IPS-20b (cell line): ENCODE measurements at regions not wholly inside any gene's neighbourhood (a gene's known extent, or its start where the extent isn't known, plus 50 kb on each side); places are given as distances from the start of the nearest gene placed in this dataset.

Source experiments
- H3K27ac ChIP-seq: one replicate; pipeline ENCODE4 v1.5.1; 2013; ENCODE audit warnings: low read length
- H3K27me3 ChIP-seq: 2 replicates; pipeline ENCODE4 v1.6.1; 2013; ENCODE audit warnings: mild to moderate bottlenecking, low read length, inconsistent platforms; ENCODE audit not compliant: insufficient read depth
- H3K36me3 ChIP-seq: 2 replicates; pipeline ENCODE4 v1.6.1; 2013; ENCODE audit warnings: low read depth, mild to moderate bottlenecking, inconsistent platforms, low read length, moderate library complexity; ENCODE audit not compliant: insufficient read depth
- H3K4me1 ChIP-seq: 2 replicates; pipeline ENCODE4 v1.6.1; 2013; ENCODE audit warnings: mild to moderate bottlenecking, control low read depth, inconsistent platforms, low read length, moderate library complexity; ENCODE audit not compliant: insufficient read depth
- H3K4me3 ChIP-seq: 2 replicates; pipeline ENCODE4 v1.5.1; 2013; ENCODE audit warnings: mild to moderate bottlenecking, low read length, inconsistent platforms
- H3K9ac ChIP-seq: 2 replicates; pipeline ENCODE4 v1.6.1; 2013; ENCODE audit warnings: low read depth, mild to moderate bottlenecking, inconsistent platforms, low read length, moderate library complexity
- H3K9me3 ChIP-seq: 2 replicates; pipeline ENCODE4 v1.6.1; 2013; ENCODE audit warnings: mild to moderate bottlenecking, low read depth, low read length, inconsistent platforms; ENCODE audit not compliant: insufficient read depth

DNA sequence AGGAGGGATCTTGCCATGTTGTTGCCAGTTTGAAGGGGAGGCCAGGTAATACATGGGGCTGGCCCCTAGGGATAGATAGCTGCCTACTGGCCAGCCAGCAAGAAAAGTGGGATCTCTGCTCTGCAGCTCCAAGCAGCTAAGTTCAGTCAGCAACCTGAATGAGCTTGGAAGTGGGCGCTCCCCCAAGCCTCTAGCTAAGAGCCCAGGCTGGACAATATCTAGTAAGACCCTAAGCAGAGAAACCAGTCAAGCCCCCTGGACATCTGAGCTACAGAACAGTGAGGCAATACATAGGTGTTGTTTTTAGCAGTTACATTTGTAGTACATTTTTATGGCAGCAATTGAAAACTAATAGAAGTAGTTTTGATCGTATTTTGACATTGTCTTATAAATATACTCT, 409.8 kb upstream of the SMIM21 start:
- Histone ChIP-seq H3K9me3 (no peaks in the 10 kb centered on the region), H3K27ac (no peak overlapping the region), H3K4me1 (no peaks in the 10 kb centered on the region), H3K9ac (no peak overlapping the region), H3K36me3 (no peaks in the 10 kb centered on the region), H3K4me3 (no peak overlapping the region), H3K27me3 (no peaks in the 10 kb centered on the region)

DNA sequence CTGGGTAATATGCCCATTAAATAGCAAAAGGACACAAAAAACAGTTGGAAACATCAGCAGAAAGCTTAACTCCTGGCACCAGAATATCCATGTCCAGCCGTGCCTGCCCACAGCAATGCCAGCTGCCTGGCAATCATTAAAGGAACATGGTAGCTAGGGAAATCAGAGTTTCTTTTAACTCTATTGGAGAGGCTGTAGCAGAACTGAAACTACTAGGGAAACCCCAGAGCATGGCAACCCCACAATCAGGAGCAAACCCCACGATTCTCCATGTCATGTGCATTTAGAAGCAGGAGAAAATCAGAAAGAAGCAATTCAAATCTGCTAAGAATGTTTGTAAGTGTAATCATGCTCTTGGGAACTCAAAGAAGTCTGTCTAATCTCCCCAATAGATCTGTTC, 409.0 kb upstream of the SMIM21 start:
- Histone ChIP-seq H3K27ac (no peak overlapping the region), H3K27me3 (no peaks in the 10 kb centered on the region), H3K9ac (no peak overlapping the region), H3K9me3 (no peaks in the 10 kb centered on the region), H3K4me1 (no peaks in the 10 kb centered on the region), H3K36me3 (no peaks in the 10 kb centered on the region), H3K4me3 (no peak overlapping the region)

DNA sequence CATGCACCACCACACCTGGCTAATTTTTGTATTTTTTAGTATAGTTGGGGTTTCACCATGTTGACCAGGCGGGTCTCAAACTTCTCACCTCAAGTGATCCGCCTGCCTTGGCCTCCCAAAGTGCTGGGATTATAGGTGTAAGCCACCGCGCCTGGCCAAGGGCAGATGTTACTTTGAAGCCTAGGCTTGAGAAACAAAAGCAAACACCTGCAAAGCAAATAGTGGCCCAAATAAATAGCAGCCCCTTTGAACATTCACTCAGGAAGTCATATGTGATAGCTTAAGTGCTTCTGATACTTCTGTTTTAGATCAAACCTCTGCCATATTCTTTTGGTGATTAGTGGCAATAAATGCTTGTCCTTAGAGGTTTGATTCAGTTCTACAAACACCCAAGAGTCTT, 404.5 kb upstream of the SMIM21 start:
- H3K36me3 ChIP-seq = no peaks in the 10 kb centered on the region
- H3K27ac ChIP-seq = no peak overlapping the region
- H3K4me1 ChIP-seq = peaks cover 6% of the 10 kb centered on the region; the same call in 1 of the 2 replicates
- no peak overlapping the region for H3K9ac ChIP-seq
- H3K4me3 ChIP-seq = no peak overlapping the region
- no peaks in the 10 kb centered on the region for H3K27me3 ChIP-seq
- no peaks in the 10 kb centered on the region; the same call in 1 of the 2 replicates for H3K9me3 ChIP-seq

DNA sequence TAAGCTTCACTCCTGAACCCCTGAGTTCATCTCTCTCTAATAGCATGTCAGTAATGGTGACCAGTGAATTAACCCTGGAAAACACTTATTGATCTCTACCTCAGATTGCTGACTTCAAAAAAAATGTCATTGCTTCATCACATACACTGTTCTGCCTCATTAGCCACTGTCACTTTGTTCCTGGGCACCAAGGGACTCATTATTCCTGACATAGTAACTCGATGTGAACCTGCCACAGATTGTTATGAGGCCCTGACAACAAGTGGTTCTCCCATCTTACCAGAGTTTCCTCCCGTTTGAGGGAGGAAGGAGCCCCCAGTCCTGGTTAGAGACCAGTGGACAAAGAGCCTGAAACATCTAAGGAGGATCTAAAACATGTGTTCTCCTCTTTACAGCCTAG, 403.3 kb upstream of the SMIM21 start:
- Histone ChIP-seq H3K27me3 (no peaks in the 10 kb centered on the region), H3K4me1 (peaks cover 6% of the 10 kb centered on the region; the same call in 1 of the 2 replicates), H3K27ac (no peak overlapping the region), H3K9me3 (no peaks in the 10 kb centered on the region; the same call in 1 of the 2 replicates), H3K4me3 (no peak overlapping the region), H3K9ac (no peak overlapping the region), H3K36me3 (no peaks in the 10 kb centered on the region)

DNA sequence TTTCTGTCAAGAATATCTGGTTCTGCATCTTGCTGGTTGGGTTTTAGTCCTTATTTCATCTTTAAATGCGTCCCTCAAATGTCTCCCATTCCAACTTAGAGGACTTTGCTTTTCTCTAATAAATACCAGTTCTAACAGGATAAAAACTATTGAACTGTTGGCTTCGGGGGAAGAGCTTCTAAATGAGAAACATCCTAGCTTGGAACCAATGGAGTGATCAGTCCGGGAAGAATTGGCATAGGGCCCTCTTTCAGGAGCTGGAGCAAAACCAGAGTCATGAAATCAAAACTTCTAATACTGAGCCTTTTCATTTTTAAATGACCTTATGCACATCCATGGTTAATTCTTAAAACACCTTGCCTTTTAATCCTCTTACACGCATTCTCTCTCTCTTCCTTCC, 401.6 kb upstream of the SMIM21 start:
- Histone ChIP-seq H3K27ac (no peak overlapping the region), H3K9ac (no peak overlapping the region), H3K4me1 (peaks cover 6% of the 10 kb centered on the region; the same call in 1 of the 2 replicates), H3K36me3 (no peaks in the 10 kb centered on the region), H3K4me3 (no peak overlapping the region), H3K27me3 (no peaks in the 10 kb centered on the region), H3K9me3 (no peaks in the 10 kb centered on the region; the same call in 1 of the 2 replicates)

DNA sequence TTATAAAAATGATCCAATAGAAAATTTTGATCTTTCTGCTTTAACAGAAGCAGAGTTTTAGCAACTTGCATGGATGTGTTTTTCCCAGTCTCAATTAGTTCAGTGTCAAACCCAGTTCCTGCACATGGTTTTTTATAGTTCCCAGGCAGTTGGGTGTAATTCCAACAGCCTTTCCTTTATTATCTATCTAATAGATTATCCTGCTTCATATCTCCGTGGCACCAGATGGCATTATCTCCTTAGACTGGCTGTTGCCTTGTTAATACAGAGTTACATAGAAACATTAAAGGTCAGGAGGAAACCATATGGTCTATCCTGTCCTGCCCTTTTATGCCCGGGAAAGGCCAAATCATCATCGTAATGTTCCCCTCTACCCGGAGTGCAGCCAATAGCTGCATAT, 400.9 kb upstream of the SMIM21 start:
- no peak overlapping the region for H3K9ac ChIP-seq
- H3K4me3 ChIP-seq = no peak overlapping the region
- no peaks in the 10 kb centered on the region; the same call in 1 of the 2 replicates for H3K9me3 ChIP-seq
- no peaks in the 10 kb centered on the region for H3K27me3 ChIP-seq
- H3K27ac ChIP-seq = no peak overlapping the region
- H3K4me1 ChIP-seq = peaks cover 6% of the 10 kb centered on the region; the same call in 1 of the 2 replicates
- no peaks in the 10 kb centered on the region for H3K36me3 ChIP-seq

DNA sequence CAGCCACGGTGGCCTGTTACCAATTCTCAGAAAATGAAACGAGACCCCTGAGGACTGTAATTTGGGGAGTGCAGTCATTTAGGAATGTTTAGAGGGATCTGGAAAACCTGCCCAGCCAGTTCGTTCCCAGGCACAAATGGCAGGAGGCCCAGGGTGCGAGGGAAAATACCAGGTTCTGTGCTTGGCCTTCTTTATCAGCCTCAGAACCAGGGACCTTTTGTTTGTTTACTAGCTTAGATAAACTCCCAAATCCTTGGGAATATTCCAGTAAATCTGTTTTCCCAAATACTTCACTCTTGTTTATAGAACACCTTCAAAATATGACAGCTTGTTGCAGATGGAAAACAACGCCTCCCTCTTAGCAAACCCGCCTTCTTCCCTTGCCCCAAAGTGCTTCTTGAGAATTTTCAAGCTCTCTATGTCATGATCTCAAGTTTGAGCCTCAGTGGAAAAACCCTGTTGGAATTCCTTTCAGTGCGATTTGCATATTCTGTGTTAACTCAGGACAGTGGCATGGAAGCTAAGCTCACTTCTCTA, 400.3 kb upstream of the SMIM21 start:
- Histone ChIP-seq H3K4me3 (no peak overlapping the region), H3K4me1 (peaks cover 6% of the 10 kb centered on the region; the same call in 1 of the 2 replicates), H3K36me3 (no peaks in the 10 kb centered on the region), H3K9ac (no peak overlapping the region), H3K27me3 (no peaks in the 10 kb centered on the region), H3K9me3 (no peaks in the 10 kb centered on the region; the same call in 1 of the 2 replicates), H3K27ac (no peak overlapping the region)

DNA sequence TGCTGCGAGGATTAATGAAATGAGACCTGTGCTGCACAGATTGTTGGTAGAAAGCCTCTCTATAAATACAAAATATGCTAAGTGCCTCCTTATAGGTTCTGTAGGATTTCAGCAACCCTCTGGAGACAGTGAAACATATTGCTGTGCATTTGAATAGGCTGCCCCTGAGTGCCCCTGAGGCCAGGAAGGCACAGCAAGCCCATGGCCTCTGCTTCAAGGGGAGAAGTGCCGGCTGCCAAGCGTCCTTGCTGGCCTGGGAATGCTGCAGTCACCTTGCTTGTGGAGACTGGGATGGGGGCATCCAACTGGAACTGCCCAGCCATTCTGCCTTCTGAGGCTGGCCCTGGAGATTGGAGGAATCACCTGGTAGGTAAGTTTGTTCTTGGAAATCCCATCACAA, 397.2 kb upstream of the SMIM21 start:
- H3K9ac ChIP-seq = no peak overlapping the region
- no peaks in the 10 kb centered on the region; the same call in 1 of the 2 replicates for H3K9me3 ChIP-seq
- H3K4me3 ChIP-seq = no peak overlapping the region
- peaks cover 6% of the 10 kb centered on the region; the same call in 1 of the 2 replicates for H3K4me1 ChIP-seq
- no peaks in the 10 kb centered on the region for H3K27me3 ChIP-seq
- H3K36me3 ChIP-seq = no peaks in the 10 kb centered on the region
- H3K27ac ChIP-seq = no peak overlapping the region

DNA sequence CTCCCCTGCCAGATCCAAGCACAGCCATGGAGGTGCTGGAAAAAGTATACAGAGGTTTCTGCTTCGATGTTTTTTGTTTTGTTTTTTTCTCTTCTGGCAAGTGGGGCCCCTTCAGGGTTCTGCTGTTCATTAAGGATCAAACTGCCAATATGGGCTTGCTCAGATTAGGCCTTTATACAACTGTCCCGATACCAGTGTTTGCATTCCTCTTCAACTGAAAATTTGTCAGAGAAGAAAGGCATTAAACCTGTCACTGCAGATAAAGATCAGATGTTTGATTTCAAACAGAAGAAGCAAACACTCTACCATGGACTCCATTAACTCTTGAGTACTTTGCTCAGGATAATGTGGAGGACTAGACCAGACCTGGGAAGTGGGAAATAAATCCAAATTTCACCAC, 396.0 kb upstream of the SMIM21 start:
- Histone ChIP-seq H3K9ac (no peak overlapping the region), H3K36me3 (no peaks in the 10 kb centered on the region), H3K9me3 (no peaks in the 10 kb centered on the region; the same call in 1 of the 2 replicates), H3K4me1 (peaks cover 3% of the 10 kb centered on the region; the same call in 1 of the 2 replicates), H3K27ac (no peak overlapping the region), H3K4me3 (no peak overlapping the region), H3K27me3 (no peaks in the 10 kb centered on the region)

DNA sequence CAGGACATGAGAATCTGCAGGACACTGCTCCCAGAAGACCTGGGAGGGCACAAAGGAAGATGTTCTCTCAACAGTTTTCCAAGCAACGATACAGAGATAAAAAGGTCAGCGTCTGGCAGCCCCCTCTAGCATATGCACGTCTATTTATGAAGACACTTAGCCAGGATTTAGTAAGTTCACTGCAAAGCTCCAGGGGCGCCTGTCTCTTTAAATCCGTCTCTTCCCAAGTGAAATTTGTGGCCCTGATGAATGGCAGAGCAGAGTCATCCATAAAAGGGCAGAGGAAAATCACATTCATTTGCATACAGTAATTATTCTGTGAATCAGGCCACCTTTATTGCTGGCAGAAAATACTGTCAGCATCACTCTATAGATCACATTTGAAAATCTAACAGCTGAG, 390.9 kb upstream of the SMIM21 start:
- Histone ChIP-seq H3K27me3 (no peaks in the 10 kb centered on the region), H3K4me3 (no peak overlapping the region), H3K27ac (no peak overlapping the region), H3K4me1 (no peaks in the 10 kb centered on the region), H3K9ac (no peak overlapping the region), H3K9me3 (no peaks in the 10 kb centered on the region), H3K36me3 (no peaks in the 10 kb centered on the region)

DNA sequence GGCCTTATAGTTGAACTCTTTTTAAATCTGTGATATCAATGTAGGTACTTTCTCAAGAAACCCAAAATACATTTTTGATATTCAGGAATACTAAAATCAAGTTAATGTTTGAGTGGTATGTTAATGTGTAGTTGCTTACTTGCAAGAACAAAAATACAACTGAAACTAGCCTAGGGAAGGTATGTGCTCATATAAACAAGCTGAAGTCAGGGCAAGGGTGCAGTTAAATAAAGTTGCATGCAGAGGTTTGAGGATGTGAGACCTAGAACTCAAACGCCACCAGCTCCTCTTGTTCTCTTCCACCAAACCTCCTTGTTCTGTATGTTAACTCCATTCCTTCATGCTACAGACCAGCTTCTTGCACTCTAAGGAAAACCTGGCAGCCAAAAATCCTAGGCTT, 388.3 kb upstream of the SMIM21 start:
- H3K27me3 ChIP-seq = no peaks in the 10 kb centered on the region
- no peak overlapping the region for H3K9ac ChIP-seq
- no peak overlapping the region for H3K27ac ChIP-seq
- no peaks in the 10 kb centered on the region for H3K9me3 ChIP-seq
- no peaks in the 10 kb centered on the region for H3K36me3 ChIP-seq
- no peak overlapping the region for H3K4me3 ChIP-seq
- H3K4me1 ChIP-seq = peaks cover 1% of the 10 kb centered on the region; the same call in 1 of the 2 replicates

DNA sequence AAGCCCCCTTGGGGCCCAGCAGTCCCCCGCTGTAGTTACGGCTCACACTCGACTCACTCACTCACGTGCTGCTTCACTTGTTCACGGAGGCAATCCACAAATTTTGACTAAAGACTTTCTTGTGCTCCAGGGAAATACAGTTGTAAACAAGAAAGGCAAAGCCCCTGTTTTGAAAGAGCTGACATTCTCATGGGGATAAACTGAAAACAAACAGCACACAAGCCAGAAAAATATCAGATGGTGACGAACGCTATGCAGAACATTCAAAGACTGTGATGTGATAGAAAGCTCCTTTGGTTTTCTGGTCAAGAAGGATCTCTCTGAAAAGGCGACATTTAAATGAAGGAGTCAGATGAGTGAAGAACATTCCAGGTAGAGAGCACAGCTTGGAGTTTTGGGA, 385.3 kb upstream of the SMIM21 start:
- no peaks in the 10 kb centered on the region for H3K27me3 ChIP-seq
- no peaks in the 10 kb centered on the region for H3K9me3 ChIP-seq
- H3K27ac ChIP-seq = no peak overlapping the region
- H3K4me1 ChIP-seq = peaks cover 3% of the 10 kb centered on the region; the same call in 1 of the 2 replicates
- H3K9ac ChIP-seq = no peak overlapping the region
- H3K4me3 ChIP-seq = no peak overlapping the region
- no peaks in the 10 kb centered on the region for H3K36me3 ChIP-seq
